ENCODE measurements at regions not wholly inside any gene's neighbourhood (a gene's known extent, or its start where the extent isn't known, plus 50 kb on each side); places are given as distances from the start of the nearest gene placed in this dataset.

DNA sequence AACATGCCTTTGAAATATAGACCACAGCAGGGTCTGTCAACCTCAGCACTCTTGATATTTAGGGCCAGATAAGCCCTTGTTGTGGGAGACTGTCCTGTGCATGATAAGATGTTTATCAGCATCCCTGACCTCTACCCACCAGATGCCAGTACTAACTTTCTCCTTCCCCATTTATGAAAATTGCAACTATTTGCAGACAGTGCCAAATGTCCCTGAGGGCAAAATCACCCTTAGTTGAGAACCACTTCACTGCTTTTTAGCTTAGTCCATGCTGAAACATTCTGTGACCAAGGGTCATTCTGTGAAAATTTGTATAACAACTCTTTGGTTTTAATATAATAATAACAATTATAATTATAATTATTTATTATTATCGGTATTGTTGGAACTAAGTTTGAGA lies 1032.4 kb downstream of the MCTP2 start:
- Histone ChIP-seq H3K27ac (ENCODE audit: low read length) (no peak overlapping the region), H3K4me1 (ENCODE audit: control insufficient read depth in 1 of 2, insufficient read depth in 2 of 2, low read length in 2 of 2) (peaks cover 4 to 23% of the 10 kb centered on the region in 2 donors), H3K36me3 (ENCODE audit: control insufficient read depth in 1 of 2, insufficient read depth in 2 of 2, low read length in 2 of 2) (no peaks in the 10 kb centered on the region), H3K27me3 (ENCODE audit: low read depth, low read length) (no peaks in the 10 kb centered on the region), H3K9me3 (ENCODE audit: control insufficient read depth in 1 of 2, low read length in 2 of 2) (no peaks in the 10 kb centered on the region), H3K4me3 (ENCODE audit: low read depth in 1 of 2, low read length in 2 of 2) (no peak overlapping the region)

DNA sequence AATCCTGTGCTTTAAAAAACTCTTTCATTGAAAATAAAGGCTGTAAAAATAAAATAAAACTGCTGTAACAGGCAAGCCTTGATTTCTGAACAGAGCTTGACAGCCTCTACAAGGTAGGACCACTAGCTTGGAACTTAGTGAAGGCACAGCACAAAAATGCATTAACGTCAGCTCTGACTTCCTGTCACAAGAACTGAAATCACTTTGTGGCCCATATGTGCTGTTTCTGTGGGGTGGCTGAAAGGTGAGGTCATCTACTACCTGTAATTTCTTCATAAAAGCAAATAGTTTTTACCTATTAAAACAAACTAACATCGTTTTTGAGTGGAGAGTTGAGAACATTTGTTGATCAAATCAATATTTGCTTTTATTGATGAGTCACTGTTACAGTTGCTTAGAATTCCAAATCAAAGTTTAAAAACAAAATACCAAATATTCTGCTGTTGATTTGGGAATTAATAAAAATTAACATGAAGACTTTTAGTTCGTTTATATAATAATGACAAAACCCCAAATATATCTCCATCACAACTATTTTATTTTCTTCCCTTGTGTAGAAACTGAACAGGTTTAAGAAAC lies 1034.1 kb downstream of the MCTP2 start:
- H3K27ac ChIP-seq (ENCODE audit: low read length): no peak overlapping the region
- no peak overlapping the region for H3K4me3 ChIP-seq (ENCODE audit: low read depth in 1 of 2, low read length in 2 of 2)
- H3K4me1 ChIP-seq (ENCODE audit: control insufficient read depth in 1 of 2, insufficient read depth in 2 of 2, low read length in 2 of 2): peaks cover 0 to 6% of the 10 kb centered on the region in 2 donors
- H3K9me3 ChIP-seq (ENCODE audit: control insufficient read depth in 1 of 2, low read length in 2 of 2): no peaks in the 10 kb centered on the region
- no peaks in the 10 kb centered on the region for H3K27me3 ChIP-seq (ENCODE audit: low read depth, low read length)
- H3K36me3 ChIP-seq (ENCODE audit: control insufficient read depth in 1 of 2, insufficient read depth in 2 of 2, low read length in 2 of 2): no peaks in the 10 kb centered on the region

DNA sequence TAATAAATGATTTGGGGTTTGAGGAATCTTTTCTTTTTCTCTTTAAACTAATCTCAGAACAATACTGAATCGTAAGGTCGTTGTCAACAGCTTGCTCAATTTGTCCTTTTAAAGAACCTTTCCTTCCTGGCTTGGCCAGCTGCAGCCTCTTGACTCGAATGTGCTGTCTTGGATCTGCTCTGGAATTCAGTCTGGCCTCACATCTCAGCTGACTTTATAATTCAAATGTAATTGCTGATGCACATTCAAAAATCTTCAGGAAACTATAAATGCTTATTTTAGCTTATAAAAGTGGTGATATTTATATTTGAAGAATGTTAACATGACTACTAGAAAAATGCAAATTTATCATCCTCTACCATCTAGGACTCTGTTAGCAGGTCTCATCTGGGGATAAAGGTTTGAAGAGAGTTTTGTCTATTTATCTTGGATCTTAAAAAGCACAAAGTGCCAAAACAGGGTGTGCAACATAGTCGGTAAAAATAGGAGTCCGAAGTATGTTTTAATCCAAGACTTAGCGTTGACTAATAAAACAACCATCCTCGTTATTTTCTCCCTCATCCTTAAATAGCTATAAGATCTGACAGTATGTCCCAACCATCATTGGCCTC lies 1035.2 kb downstream of the MCTP2 start:
- peak overlapping the region; percentile 7 for H3K27ac ChIP-seq (ENCODE audit: low read length)

DNA sequence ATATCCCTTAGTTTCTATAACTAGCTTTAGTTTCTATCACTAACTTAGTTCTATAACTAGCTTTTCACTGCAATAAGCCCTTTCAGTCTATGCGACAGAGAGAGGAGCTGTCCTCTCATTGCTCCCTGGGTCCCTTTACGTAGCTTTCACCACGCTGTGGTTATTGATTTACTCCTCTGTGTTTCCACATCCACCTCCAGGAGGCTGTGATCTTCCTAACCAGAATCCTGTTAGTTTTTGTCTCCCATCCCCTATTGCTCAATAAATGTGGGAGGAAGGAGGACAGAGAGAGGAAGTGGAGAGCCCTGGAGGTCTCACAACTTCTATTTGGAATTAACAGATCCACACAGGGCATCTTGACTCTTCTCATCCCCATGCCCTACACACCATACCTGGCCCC lies 1036.1 kb downstream of the MCTP2 start:
- H3K4me3 ChIP-seq (ENCODE audit: low read depth in 1 of 2, low read length in 2 of 2): no peak overlapping the region
- H3K27me3 ChIP-seq (ENCODE audit: low read depth, low read length): no peaks in the 10 kb centered on the region
- peak overlapping the region; percentile 7 for H3K27ac ChIP-seq (ENCODE audit: low read length)
- no peaks in the 10 kb centered on the region for H3K36me3 ChIP-seq (ENCODE audit: control insufficient read depth in 1 of 2, insufficient read depth in 2 of 2, low read length in 2 of 2)
- H3K9me3 ChIP-seq (ENCODE audit: control insufficient read depth in 1 of 2, low read length in 2 of 2): no peaks in the 10 kb centered on the region
- peaks cover 0 to 4% of the 10 kb centered on the region in 2 donors for H3K4me1 ChIP-seq (ENCODE audit: control insufficient read depth in 1 of 2, insufficient read depth in 2 of 2, low read length in 2 of 2)

More for the DNA sequence above, 1035.2 kb downstream of the MCTP2 start:
- no peaks in the 10 kb centered on the region for H3K36me3 ChIP-seq (ENCODE audit: control insufficient read depth in 1 of 2, insufficient read depth in 2 of 2, low read length in 2 of 2)
- H3K9me3 ChIP-seq (ENCODE audit: control insufficient read depth in 1 of 2, low read length in 2 of 2): no peaks in the 10 kb centered on the region
- no peaks in the 10 kb centered on the region for H3K27me3 ChIP-seq (ENCODE audit: low read depth, low read length)
- no peak overlapping the region for H3K4me3 ChIP-seq (ENCODE audit: low read depth in 1 of 2, low read length in 2 of 2)
- peaks cover 0 to 6% of the 10 kb centered on the region in 2 donors for H3K4me1 ChIP-seq (ENCODE audit: control insufficient read depth in 1 of 2, insufficient read depth in 2 of 2, low read length in 2 of 2)

DNA sequence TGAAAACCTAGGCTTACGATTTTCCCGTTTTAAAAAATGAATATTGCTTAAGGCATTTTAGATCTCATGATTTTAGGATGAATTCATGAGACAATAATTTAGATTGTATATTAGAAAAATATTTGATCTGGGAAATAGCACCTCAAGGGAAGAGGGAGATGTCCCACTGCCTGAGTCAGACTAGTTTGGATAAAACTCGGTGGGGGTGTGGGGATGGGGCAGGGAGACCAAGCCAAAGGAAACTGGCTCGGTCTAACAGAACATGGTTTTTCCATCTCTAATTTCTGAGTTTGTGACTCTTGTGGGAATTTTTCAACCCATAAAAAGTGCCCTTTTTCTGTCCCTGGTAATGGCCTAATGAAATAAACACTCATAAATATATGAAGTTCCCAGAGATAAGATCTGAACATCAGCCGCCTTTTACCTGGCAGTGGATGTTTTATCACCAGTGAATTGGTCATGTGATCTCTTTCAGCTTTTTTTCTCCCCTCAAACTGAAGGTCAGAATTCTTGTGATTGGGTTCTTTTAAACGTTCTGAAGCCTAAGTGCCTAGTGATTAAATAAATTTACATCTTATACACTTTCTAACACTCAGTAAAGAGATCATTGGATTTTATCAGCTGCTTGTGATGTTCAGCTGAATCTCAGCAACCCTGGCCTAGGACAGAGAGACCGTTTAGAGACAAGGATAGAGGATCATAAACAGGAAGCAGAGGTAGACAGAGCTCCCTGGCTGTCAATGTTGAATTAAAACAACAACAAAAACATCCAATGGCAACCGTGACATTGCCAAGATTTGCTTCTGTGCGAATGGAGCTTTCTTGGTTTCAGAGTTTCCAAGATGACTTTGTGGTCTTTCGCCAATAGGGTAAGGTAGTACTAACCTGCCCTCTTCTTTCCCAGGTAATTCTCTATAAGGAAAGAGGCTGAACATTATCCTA lies 1038.2 kb downstream of the MCTP2 start:
- H3K27me3 ChIP-seq (ENCODE audit: low read depth, low read length): no peaks in the 10 kb centered on the region
- no peaks in the 10 kb centered on the region for H3K9me3 ChIP-seq (ENCODE audit: control insufficient read depth in 1 of 2, low read length in 2 of 2)
- H3K4me3 ChIP-seq (ENCODE audit: low read depth in 1 of 2, low read length in 2 of 2): no peak overlapping the region
- no peaks in the 10 kb centered on the region for H3K36me3 ChIP-seq (ENCODE audit: control insufficient read depth in 1 of 2, insufficient read depth in 2 of 2, low read length in 2 of 2)
- H3K27ac ChIP-seq (ENCODE audit: low read length): no peak overlapping the region
- no peaks in the 10 kb centered on the region for H3K4me1 ChIP-seq (ENCODE audit: control insufficient read depth in 1 of 2, insufficient read depth in 2 of 2, low read length in 2 of 2)

DNA sequence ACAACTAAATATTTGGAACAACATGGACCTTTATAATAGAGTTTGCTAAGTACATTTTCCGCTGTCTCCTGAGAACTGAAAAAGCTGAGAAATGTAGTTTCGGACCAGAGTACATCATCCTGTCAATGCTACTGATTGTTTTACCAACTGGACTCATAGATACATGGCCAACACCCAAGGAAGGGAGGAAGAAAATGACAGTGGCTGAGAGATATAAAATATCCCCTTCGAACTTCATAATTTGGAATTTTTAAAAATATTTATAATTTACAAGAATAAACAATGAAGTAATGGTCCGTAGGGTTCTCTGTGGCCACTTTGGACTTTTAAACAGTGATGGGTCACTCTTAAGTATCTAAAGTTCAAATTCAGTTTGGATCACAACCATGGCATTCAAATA lies 1042.7 kb downstream of the MCTP2 start:
- Histone ChIP-seq H3K27ac (ENCODE audit: low read length) (no peak overlapping the region), H3K4me1 (ENCODE audit: control insufficient read depth in 1 of 2, insufficient read depth in 2 of 2, low read length in 2 of 2) (peaks cover 4 to 7% of the 10 kb centered on the region in 2 donors), H3K27me3 (ENCODE audit: low read depth, low read length) (no peaks in the 10 kb centered on the region), H3K36me3 (ENCODE audit: control insufficient read depth in 1 of 2, insufficient read depth in 2 of 2, low read length in 2 of 2) (no peaks in the 10 kb centered on the region), H3K4me3 (ENCODE audit: low read depth in 1 of 2, low read length in 2 of 2) (no peak overlapping the region), H3K9me3 (ENCODE audit: control insufficient read depth in 1 of 2, low read length in 2 of 2) (no peaks in the 10 kb centered on the region)

DNA sequence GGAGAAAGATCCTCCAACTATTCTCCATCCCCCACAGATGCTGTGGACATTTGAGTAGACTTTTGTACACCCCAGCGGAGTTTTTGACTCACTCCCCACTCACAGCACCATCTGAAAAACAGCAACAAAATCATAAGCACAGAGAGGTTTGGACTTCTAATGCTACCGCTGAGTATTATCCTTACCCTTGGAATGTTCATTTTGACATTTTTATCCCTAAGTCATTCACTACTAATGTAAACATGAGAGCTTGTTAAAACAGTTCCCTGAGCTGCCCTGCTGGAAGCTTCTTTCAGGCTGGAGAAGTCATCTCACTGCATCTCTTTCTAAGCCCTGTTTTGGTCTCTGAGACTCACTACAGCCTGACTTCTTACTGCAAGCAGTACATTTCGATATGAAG lies 1045.9 kb downstream of the MCTP2 start:
- Histone ChIP-seq H3K27me3 (ENCODE audit: low read depth, low read length) (no peaks in the 10 kb centered on the region), H3K9me3 (ENCODE audit: control insufficient read depth in 1 of 2, low read length in 2 of 2) (no peaks in the 10 kb centered on the region), H3K4me3 (ENCODE audit: low read depth in 1 of 2, low read length in 2 of 2) (no peak overlapping the region), H3K36me3 (ENCODE audit: control insufficient read depth in 1 of 2, insufficient read depth in 2 of 2, low read length in 2 of 2) (no peaks in the 10 kb centered on the region), H3K4me1 (ENCODE audit: control insufficient read depth in 1 of 2, insufficient read depth in 2 of 2, low read length in 2 of 2) (peaks cover 4 to 7% of the 10 kb centered on the region in 2 donors), H3K27ac (ENCODE audit: low read length) (no peak overlapping the region)

DNA sequence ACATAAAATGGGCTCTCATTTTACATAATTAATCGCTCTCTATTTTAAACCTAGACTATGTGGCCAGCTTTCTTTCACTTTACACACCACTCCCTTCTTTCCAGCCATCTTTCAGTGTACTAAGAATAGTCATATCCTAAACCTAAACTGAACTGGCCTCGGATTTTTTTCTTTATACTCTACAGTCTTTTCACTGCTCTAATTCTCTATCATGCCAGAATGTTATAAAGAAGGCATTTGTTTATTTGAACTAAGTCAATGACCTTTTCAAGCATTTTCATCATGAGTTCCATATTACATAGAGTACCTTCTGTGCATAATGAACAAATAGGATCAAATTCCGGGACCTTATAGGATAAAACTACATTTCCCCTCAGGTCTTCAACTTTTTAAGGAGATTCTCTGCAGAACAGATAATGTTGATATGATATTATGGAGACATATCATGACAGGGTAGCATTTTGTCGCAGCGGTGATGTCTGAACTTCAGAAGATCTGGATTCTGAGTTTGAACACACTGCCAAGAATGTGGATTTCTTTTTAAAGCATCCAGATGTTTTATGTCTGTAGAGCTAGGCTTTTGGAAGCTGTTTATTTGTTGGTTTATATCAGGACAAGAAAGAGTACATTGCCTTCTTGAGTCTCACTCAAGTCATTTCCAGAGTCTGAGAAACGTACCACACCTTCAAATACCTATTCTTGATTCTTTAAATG lies 1047.3 kb downstream of the MCTP2 start:
- peaks cover 4 to 7% of the 10 kb centered on the region in 2 donors for H3K4me1 ChIP-seq (ENCODE audit: control insufficient read depth in 1 of 2, insufficient read depth in 2 of 2, low read length in 2 of 2)
- no peaks in the 10 kb centered on the region for H3K9me3 ChIP-seq (ENCODE audit: control insufficient read depth in 1 of 2, low read length in 2 of 2)
- H3K4me3 ChIP-seq (ENCODE audit: low read depth in 1 of 2, low read length in 2 of 2): no peak overlapping the region
- no peaks in the 10 kb centered on the region for H3K36me3 ChIP-seq (ENCODE audit: control insufficient read depth in 1 of 2, insufficient read depth in 2 of 2, low read length in 2 of 2)
- peak overlapping the region; percentile 45 for H3K27ac ChIP-seq (ENCODE audit: low read length)
- H3K27me3 ChIP-seq (ENCODE audit: low read depth, low read length): no peaks in the 10 kb centered on the region

DNA sequence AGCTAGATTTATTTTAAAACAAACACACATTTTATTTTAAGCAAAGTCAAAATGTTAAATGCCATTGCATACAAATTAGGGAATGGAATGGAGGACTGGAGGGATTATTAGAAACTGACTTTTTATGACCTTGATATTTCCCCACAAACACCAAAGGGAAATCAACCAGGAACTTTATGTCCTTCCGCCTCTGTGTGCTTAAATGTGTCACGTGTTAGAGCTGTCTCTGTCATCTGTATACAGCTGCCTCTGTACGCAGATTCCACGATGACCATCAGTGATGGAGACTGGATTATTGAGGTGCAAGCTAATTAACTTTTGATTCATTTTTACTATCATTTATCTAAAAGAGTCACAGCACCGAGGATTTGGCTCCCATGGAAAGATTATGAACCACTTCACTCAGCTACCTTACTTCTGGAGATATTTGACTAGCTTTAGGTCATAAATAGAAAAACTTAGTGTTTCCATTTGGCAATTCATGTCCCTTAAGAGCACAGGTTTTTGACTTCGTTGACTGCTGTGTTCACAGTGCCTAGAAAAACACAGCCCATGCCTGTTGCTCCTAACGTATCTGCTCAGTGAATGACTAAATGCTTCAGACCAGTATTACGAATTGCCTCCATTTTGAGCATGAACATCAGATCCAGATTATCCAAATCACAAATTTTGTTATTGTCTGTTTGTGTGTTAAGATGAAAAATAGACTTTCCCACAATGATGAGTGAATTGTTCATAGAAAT lies 1048.1 kb downstream of the MCTP2 start:
- peak overlapping the region; percentile 45 for H3K27ac ChIP-seq (ENCODE audit: low read length)
- H3K36me3 ChIP-seq (ENCODE audit: control insufficient read depth in 1 of 2, insufficient read depth in 2 of 2, low read length in 2 of 2): no peaks in the 10 kb centered on the region
- no peaks in the 10 kb centered on the region for H3K9me3 ChIP-seq (ENCODE audit: control insufficient read depth in 1 of 2, low read length in 2 of 2)
- H3K27me3 ChIP-seq (ENCODE audit: low read depth, low read length): no peaks in the 10 kb centered on the region
- H3K4me1 ChIP-seq (ENCODE audit: control insufficient read depth in 1 of 2, insufficient read depth in 2 of 2, low read length in 2 of 2): peaks cover 4 to 7% of the 10 kb centered on the region in 2 donors
- no peak overlapping the region for H3K4me3 ChIP-seq (ENCODE audit: low read depth in 1 of 2, low read length in 2 of 2)

DNA sequence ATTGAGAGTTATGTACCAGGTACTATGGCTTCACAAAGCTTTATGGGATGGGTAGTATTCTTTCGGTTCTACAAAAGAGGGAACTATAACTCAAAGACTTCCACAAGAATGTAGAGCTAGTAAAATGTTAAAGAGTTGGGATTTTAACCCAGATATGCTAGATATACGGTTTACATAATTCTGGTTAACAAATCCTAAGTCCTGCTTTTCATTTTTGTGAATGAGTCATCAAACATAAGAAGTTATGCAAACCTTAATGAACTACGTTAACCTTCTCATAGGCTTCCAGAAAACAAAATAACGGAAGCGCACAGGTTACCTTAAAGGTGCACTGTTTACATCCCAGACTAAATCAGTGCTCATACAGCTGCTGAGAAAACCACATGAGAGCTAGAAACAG lies 1049.3 kb downstream of the MCTP2 start:
- peaks cover 4 to 7% of the 10 kb centered on the region in 2 donors for H3K4me1 ChIP-seq (ENCODE audit: control insufficient read depth in 1 of 2, insufficient read depth in 2 of 2, low read length in 2 of 2)
- no peaks in the 10 kb centered on the region for H3K27me3 ChIP-seq (ENCODE audit: low read depth, low read length)
- H3K27ac ChIP-seq (ENCODE audit: low read length): no peak overlapping the region
- no peaks in the 10 kb centered on the region for H3K9me3 ChIP-seq (ENCODE audit: control insufficient read depth in 1 of 2, low read length in 2 of 2)
- no peaks in the 10 kb centered on the region for H3K36me3 ChIP-seq (ENCODE audit: control insufficient read depth in 1 of 2, insufficient read depth in 2 of 2, low read length in 2 of 2)
- no peak overlapping the region for H3K4me3 ChIP-seq (ENCODE audit: low read depth in 1 of 2, low read length in 2 of 2)
